ENCODE measurements at regions not wholly inside any gene's neighbourhood (a gene's known extent, or its start where the extent isn't known, plus 50 kb on each side); places are given as distances from the start of the nearest gene placed in this dataset.

GRCh38 chr6:79864421-79864820, 82.9 kb downstream of the ELOVL4 start:
- DNase-seq: no peak

GRCh38 chr6:79864001-79864400, 83.4 kb downstream of the ELOVL4 start:
- DNase-seq: no peak

- DNase-seq: no peak
Observed at GRCh38 chr6:79863566-79863965, 83.8 kb downstream of the ELOVL4 start.

GRCh38 chr6:79862711-79863110, 84.6 kb downstream of the ELOVL4 start:
- DNase-seq: no peak

- no peak for DNase-seq
Observed at GRCh38 chr6:79862126-79862525, 85.2 kb downstream of the ELOVL4 start.

- DNase-seq: peak; percentile 61
Observed at GRCh38 chr6:79861023-79861422, 86.3 kb downstream of the ELOVL4 start.

- no peak for DNase-seq
Observed at GRCh38 chr6:79847426-79847825, 99.9 kb downstream of the ELOVL4 start.

GRCh38 chr6:79842376-79843040, 104.8 kb downstream of the ELOVL4 start:
- DNase-seq: no peak

GRCh38 chr6:79841577-79842375, 105.6 kb downstream of the ELOVL4 start:
- peak; percentile 19 for DNase-seq

- no peak for DNase-seq
Observed at GRCh38 chr6:79838851-79839250, 108.5 kb downstream of the ELOVL4 start.

- no peak for DNase-seq
Observed at GRCh38 chr6:79833964-79834284, 113.4 kb downstream of the ELOVL4 start.

- no peak for DNase-seq
Observed at GRCh38 chr6:79833264-79833963, 113.9 kb downstream of the ELOVL4 start.

- DNase-seq: no peak
Observed at GRCh38 chr6:79832723-79833122, 114.6 kb downstream of the ELOVL4 start.

GRCh38 chr6:79824202-79824601, 123.2 kb downstream of the ELOVL4 start:
- DNase-seq: no peak

- DNase-seq: no peak
Observed at GRCh38 chr6:79821859-79822258, 125.5 kb downstream of the ELOVL4 start.

GRCh38 chr6:79818471-79818870, 128.9 kb downstream of the ELOVL4 start:
- DNase-seq: no peak

- DNase-seq: no peak
Observed at GRCh38 chr6:79814940-79815339, 132.4 kb downstream of the ELOVL4 start.

- DNase-seq: peak; percentile 79
Observed at GRCh38 chr6:79813854-79814709, 133.3 kb downstream of the ELOVL4 start.

- DNase-seq: no peak
Observed at GRCh38 chr6:79813143-79813850, 134.1 kb downstream of the ELOVL4 start.

GRCh38 chr6:79812195-79812594, 135.2 kb downstream of the ELOVL4 start:
- DNase-seq: no peak

- DNase-seq: no peak
Observed at GRCh38 chr6:79810871-79811270, 136.5 kb downstream of the ELOVL4 start.

- DNase-seq: no peak
Observed at GRCh38 chr6:79810185-79810705, 137.1 kb downstream of the ELOVL4 start.

All from hematopoietic multipotent progenitor cell treated with erythropoietin and hydrocortisone succinate and interleukin-3 and kit ligand, for 4 days (in vitro differentiated cells).